Activated CD8-positive, alpha-beta memory T cell treated with anti-CD3 and anti-CD28 coated beads for 4 hours (primary cell): ENCODE measurements at regions not wholly inside any gene's neighbourhood (a gene's known extent, or its start where the extent isn't known, plus 50 kb on each side); places are given as distances from the start of the nearest gene placed in this dataset.

ENCODE experiments used
- DNase-seq, 2 donors: peaks; one replicate each; pipeline ENCODE4 v3.0.0-alpha.2; 2020; ENCODE audit warnings: low read depth in 2 of 2

- no peak for DNase-seq
Observed at GRCh38 chr15:39115379-39116057, 465.4 kb upstream of the THBS1 start.

GRCh38 chr15:39118510-39118909 is 462.4 kb upstream of the THBS1 start:
- no peak for DNase-seq

GRCh38 chr15:39124155-39124552 is 456.7 kb upstream of the THBS1 start:
- no peak for DNase-seq

- no peak for DNase-seq
Observed at GRCh38 chr15:39124553-39125171, 456.2 kb upstream of the THBS1 start.

GRCh38 chr15:39125226-39125625 is 455.7 kb upstream of the THBS1 start:
- DNase-seq, result no peak

GRCh38 chr15:39125904-39126303 is 455.0 kb upstream of the THBS1 start:
- DNase-seq, result peak in 1 of 2 donors; percentile 5

GRCh38 chr15:39127151-39127790 is 453.6 kb upstream of the THBS1 start:
- DNase-seq, result no peak

GRCh38 chr15:39127925-39128617 is 452.8 kb upstream of the THBS1 start:
- DNase-seq, result no peak

- no peak for DNase-seq
Observed at GRCh38 chr15:39128746-39129145, 452.1 kb upstream of the THBS1 start.

GRCh38 chr15:39130556-39131379 is 450.1 kb upstream of the THBS1 start:
- DNase-seq, result no peak

- DNase-seq, result no peak
Observed at GRCh38 chr15:39131609-39132008, 449.3 kb upstream of the THBS1 start.

- no peak for DNase-seq
Observed at GRCh38 chr15:39132070-39132469, 448.8 kb upstream of the THBS1 start.

GRCh38 chr15:39132954-39133600 is 447.8 kb upstream of the THBS1 start:
- no peak for DNase-seq

GRCh38 chr15:39134282-39134681 is 446.6 kb upstream of the THBS1 start:
- DNase-seq, result no peak

- no peak for DNase-seq
Observed at GRCh38 chr15:39135989-39136388, 444.9 kb upstream of the THBS1 start.

- no peak for DNase-seq
Observed at GRCh38 chr15:39139431-39140059, 441.3 kb upstream of the THBS1 start.

GRCh38 chr15:39140060-39140604 is 440.7 kb upstream of the THBS1 start:
- DNase-seq, result no peak

- DNase-seq, result no peak
Observed at GRCh38 chr15:39142500-39142899, 438.4 kb upstream of the THBS1 start.

GRCh38 chr15:39143479-39143878 is 437.4 kb upstream of the THBS1 start:
- no peak for DNase-seq

GRCh38 chr15:39144051-39144450 is 436.8 kb upstream of the THBS1 start:
- DNase-seq, result no peak
